ENCODE measurements at regions not wholly inside any gene's neighbourhood (a gene's known extent, or its start where the extent isn't known, plus 50 kb on each side); places are given as distances from the start of the nearest gene placed in this dataset.

DNA sequence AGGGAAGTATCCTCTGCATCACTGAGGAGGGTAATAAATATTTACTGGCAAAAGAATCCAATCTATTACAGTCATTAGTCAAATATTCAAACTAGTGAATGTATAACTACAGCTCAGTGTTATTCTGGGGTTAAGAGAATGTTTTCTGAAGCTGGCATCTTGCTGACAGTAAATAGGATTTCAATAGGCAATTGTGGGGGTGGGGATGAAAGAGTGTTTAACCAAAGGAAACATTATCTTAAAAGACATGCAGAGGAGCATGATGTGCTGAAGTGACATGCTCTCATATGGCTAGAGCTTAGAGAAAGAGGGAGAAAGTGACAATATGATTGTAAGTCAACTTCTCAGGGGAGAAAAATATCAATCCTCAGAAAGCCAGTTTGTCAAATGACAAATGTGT, 618.4 kb upstream of the RIOK2 start:
- peaks cover 0 to 11% of the 10 kb centered on the region in 2 donors for H3K9me3 ChIP-seq (ENCODE audit: control insufficient read depth in 1 of 2, low read length in 2 of 2)
- H3K27ac ChIP-seq (ENCODE audit: low read length): no peak overlapping the region
- H3K4me1 ChIP-seq (ENCODE audit: control insufficient read depth in 1 of 2, insufficient read depth in 2 of 2, low read length in 2 of 2): no peaks in the 10 kb centered on the region
- H3K4me3 ChIP-seq (ENCODE audit: low read depth in 1 of 2, low read length in 2 of 2): no peak overlapping the region
- H3K36me3 ChIP-seq (ENCODE audit: control insufficient read depth in 1 of 2, insufficient read depth in 2 of 2, low read length in 2 of 2): no peaks in the 10 kb centered on the region
- H3K27me3 ChIP-seq (ENCODE audit: low read depth, low read length): no peaks in the 10 kb centered on the region

DNA sequence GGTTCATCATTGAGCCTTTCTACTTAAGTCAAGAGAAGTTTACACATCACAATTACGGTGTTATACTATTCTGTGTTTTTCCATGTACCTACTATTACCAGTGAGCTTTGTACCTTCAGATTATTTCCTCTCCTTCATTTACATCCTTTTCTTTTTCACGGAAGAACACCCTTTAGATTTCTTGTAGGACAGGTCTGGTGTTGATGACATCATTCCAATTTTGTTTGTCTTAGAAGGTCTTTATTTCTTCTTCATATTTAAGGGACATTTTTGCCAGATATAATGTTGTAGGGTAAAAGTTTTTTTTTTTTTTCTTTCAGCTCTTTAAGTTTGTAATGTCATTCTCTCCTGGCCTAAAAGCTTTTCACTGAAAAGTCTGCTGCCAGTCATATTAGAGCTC, 637.1 kb upstream of the RIOK2 start:
- H3K4me1 ChIP-seq (ENCODE audit: control insufficient read depth in 1 of 2, insufficient read depth in 2 of 2, low read length in 2 of 2): no peaks in the 10 kb centered on the region
- H3K36me3 ChIP-seq (ENCODE audit: control insufficient read depth in 1 of 2, insufficient read depth in 2 of 2, low read length in 2 of 2): no peaks in the 10 kb centered on the region
- no peak overlapping the region for H3K27ac ChIP-seq (ENCODE audit: low read length)
- no peak overlapping the region for H3K4me3 ChIP-seq (ENCODE audit: low read depth in 1 of 2, low read length in 2 of 2)
- peaks cover 0 to 15% of the 10 kb centered on the region in 2 donors for H3K9me3 ChIP-seq (ENCODE audit: control insufficient read depth in 1 of 2, low read length in 2 of 2)
- no peaks in the 10 kb centered on the region for H3K27me3 ChIP-seq (ENCODE audit: low read depth, low read length)

DNA sequence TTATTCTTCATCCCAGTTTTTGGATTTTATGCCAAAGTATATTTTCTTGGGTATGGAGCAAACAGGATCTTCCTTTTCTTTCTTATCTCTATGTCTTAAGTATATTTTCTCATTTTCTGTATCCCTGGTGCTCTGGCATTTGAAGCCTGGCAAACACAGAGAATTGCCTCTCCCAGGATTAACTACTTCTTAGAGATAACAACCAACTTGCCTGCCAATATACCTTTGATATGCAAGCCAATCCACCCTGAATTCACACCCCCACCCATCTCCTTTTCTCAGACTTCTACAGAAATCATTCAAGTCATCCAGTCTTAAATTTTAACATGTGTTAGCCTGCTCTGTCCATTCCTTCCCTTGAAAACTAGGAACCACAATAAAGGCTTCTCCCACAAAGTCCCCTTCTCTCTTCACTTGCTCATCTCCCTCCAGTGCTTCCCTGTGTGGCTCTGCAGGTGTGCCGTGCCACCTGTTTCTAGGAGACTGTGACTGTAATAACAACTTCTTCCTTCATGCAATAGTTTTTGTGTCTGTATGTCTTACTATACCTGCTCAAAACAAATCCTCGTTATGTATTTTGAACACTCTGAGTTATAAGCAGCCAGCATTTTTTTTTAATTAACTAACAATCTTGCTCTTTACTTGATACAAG, 649.7 kb upstream of the RIOK2 start:
- H3K27me3 ChIP-seq (ENCODE audit: low read depth, low read length): no peaks in the 10 kb centered on the region
- H3K9me3 ChIP-seq (ENCODE audit: control insufficient read depth in 1 of 2, low read length in 2 of 2): no peaks in the 10 kb centered on the region
- H3K4me3 ChIP-seq (ENCODE audit: low read depth in 1 of 2, low read length in 2 of 2): no peak overlapping the region
- H3K4me1 ChIP-seq (ENCODE audit: control insufficient read depth in 1 of 2, insufficient read depth in 2 of 2, low read length in 2 of 2): no peaks in the 10 kb centered on the region
- no peak overlapping the region for H3K27ac ChIP-seq (ENCODE audit: low read length)
- H3K36me3 ChIP-seq (ENCODE audit: control insufficient read depth in 1 of 2, insufficient read depth in 2 of 2, low read length in 2 of 2): no peaks in the 10 kb centered on the region

DNA sequence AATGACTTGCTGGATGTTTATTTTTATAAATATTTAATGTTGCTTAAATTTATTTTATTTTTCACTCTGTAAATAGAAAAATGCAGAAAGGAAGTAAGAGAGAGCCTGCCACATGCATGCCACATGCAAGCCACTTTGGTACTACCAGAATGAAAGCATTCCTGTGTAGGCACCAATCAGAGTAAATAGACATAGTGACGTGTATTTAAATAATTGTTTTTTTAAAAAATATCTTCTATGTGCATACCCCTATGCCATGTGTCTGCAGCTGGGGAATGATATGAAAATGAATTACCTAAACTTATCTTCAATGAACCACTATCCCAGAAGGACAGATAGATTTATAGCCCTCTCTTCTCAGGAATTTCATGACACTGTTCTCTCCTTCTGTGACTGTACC, 651.5 kb upstream of the RIOK2 start:
- Histone ChIP-seq H3K27ac (ENCODE audit: low read length) (no peak overlapping the region), H3K4me3 (ENCODE audit: low read depth in 1 of 2, low read length in 2 of 2) (no peak overlapping the region), H3K27me3 (ENCODE audit: low read depth, low read length) (no peaks in the 10 kb centered on the region), H3K36me3 (ENCODE audit: control insufficient read depth in 1 of 2, insufficient read depth in 2 of 2, low read length in 2 of 2) (no peaks in the 10 kb centered on the region), H3K4me1 (ENCODE audit: control insufficient read depth in 1 of 2, insufficient read depth in 2 of 2, low read length in 2 of 2) (peaks cover 8 to 12% of the 10 kb centered on the region in 2 donors), H3K9me3 (ENCODE audit: control insufficient read depth in 1 of 2, low read length in 2 of 2) (no peaks in the 10 kb centered on the region)

DNA sequence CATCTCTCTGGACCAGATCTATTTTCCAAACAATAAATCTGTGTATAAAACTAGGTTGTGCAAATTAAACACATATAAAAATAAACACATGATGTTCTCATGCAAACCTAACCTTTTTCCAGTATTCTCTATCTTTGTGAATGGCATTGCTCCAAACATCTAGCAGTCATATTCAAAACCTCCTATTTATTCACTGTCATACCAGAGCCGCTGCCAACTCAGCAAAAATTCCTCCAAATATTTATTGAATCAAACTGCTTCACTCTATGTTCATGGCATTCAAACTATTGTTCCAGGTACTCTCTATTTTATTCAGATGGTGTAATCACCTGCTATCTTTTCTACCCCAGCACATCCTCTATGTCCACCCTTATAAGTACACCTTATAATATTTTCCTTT, 652.1 kb upstream of the RIOK2 start:
- Histone ChIP-seq H3K9me3 (ENCODE audit: control insufficient read depth in 1 of 2, low read length in 2 of 2) (no peaks in the 10 kb centered on the region), H3K27me3 (ENCODE audit: low read depth, low read length) (no peaks in the 10 kb centered on the region), H3K4me3 (ENCODE audit: low read depth in 1 of 2, low read length in 2 of 2) (no peak overlapping the region), H3K4me1 (ENCODE audit: control insufficient read depth in 1 of 2, insufficient read depth in 2 of 2, low read length in 2 of 2) (peaks cover 8 to 17% of the 10 kb centered on the region in 2 donors), H3K36me3 (ENCODE audit: control insufficient read depth in 1 of 2, insufficient read depth in 2 of 2, low read length in 2 of 2) (no peaks in the 10 kb centered on the region), H3K27ac (ENCODE audit: low read length) (no peak overlapping the region)

DNA sequence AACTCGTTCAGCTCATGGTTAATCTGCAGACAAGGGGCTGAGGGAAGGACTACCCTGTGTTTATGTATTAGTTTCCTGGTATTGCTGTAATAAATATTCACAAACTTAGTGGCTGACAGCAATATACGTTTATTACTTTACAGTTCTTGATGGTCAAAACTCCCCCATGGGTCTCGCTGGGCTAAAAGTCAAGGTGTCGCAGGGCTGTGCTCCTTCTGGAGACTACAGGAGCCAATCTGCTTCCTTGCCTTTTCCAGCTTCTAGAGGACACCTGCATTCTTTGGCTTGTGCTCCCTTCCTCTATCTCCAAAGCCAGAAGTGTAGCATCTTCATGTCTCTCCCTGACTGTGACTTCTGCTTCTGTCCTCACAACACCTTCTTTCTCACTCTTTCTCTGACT, 653.8 kb upstream of the RIOK2 start:
- Histone ChIP-seq H3K27ac (ENCODE audit: low read length) (no peak overlapping the region), H3K9me3 (ENCODE audit: control insufficient read depth in 1 of 2, low read length in 2 of 2) (no peaks in the 10 kb centered on the region), H3K27me3 (ENCODE audit: low read depth, low read length) (no peaks in the 10 kb centered on the region), H3K36me3 (ENCODE audit: control insufficient read depth in 1 of 2, insufficient read depth in 2 of 2, low read length in 2 of 2) (no peaks in the 10 kb centered on the region), H3K4me1 (ENCODE audit: control insufficient read depth in 1 of 2, insufficient read depth in 2 of 2, low read length in 2 of 2) (peaks cover 8 to 17% of the 10 kb centered on the region in 2 donors), H3K4me3 (ENCODE audit: low read depth in 1 of 2, low read length in 2 of 2) (no peak overlapping the region)

DNA sequence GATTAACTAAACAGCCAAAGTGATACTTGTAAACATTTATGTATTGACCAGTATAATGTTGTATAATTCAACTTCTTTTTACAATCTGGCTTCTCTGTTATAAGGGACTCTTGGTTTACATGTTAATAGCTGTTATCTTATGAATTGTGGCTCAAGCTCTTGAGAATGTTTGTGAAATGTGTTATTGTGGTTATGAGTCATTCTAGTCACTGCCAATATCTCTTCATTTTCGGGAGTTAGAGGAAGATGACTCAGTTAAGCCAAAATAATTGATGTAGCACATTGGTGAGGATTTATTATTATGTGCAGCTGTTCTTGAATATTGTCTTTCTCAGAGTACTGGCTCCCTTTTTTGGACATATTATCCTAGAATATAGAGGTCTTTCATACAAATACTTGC, 655.2 kb upstream of the RIOK2 start:
- Histone ChIP-seq H3K27me3 (ENCODE audit: low read depth, low read length) (no peaks in the 10 kb centered on the region), H3K27ac (ENCODE audit: low read length) (no peak overlapping the region), H3K4me3 (ENCODE audit: low read depth in 1 of 2, low read length in 2 of 2) (no peak overlapping the region), H3K36me3 (ENCODE audit: control insufficient read depth in 1 of 2, insufficient read depth in 2 of 2, low read length in 2 of 2) (no peaks in the 10 kb centered on the region), H3K9me3 (ENCODE audit: control insufficient read depth in 1 of 2, low read length in 2 of 2) (no peaks in the 10 kb centered on the region), H3K4me1 (ENCODE audit: control insufficient read depth in 1 of 2, insufficient read depth in 2 of 2, low read length in 2 of 2) (peaks cover 8 to 17% of the 10 kb centered on the region in 2 donors)

DNA sequence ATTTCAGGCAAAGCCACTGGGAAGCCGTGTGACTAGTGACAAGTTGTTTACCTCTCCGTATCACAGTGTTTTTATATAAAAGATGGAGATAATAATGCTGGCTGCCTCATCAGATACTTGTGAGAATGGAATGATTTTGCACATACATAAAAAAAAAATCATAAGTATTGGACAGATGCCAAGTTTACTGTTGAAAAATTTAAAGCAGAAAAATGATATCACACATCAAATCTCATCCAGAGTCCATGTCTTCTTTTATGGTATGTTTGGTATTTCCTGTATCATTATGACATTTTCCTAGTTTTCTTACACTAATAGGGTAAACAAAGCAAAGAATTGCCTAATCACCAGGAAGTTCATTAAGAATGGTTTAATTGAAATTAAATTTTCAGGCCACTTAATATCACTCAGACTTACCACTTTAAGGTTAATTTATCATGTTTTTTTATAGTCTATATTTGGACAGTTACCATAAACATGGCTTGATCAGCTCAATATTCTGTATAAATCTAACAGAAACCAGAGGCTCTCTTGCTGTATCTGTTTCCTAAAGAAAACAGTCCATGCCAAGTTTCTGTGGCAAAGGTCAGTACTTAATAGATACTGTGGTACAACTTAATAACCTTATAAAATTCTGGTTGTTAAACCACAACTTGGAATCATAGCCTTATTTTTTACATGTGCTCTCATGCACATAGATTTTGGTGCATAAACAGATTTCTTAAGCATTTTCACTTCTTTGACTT, 656.5 kb upstream of the RIOK2 start:
- no peaks in the 10 kb centered on the region for H3K9me3 ChIP-seq (ENCODE audit: control insufficient read depth in 1 of 2, low read length in 2 of 2)
- no peak overlapping the region for H3K4me3 ChIP-seq (ENCODE audit: low read depth in 1 of 2, low read length in 2 of 2)
- H3K36me3 ChIP-seq (ENCODE audit: control insufficient read depth in 1 of 2, insufficient read depth in 2 of 2, low read length in 2 of 2): no peaks in the 10 kb centered on the region
- H3K4me1 ChIP-seq (ENCODE audit: control insufficient read depth in 1 of 2, insufficient read depth in 2 of 2, low read length in 2 of 2): peaks cover 8 to 17% of the 10 kb centered on the region in 2 donors
- H3K27me3 ChIP-seq (ENCODE audit: low read depth, low read length): no peaks in the 10 kb centered on the region
- no peak overlapping the region for H3K27ac ChIP-seq (ENCODE audit: low read length)

DNA sequence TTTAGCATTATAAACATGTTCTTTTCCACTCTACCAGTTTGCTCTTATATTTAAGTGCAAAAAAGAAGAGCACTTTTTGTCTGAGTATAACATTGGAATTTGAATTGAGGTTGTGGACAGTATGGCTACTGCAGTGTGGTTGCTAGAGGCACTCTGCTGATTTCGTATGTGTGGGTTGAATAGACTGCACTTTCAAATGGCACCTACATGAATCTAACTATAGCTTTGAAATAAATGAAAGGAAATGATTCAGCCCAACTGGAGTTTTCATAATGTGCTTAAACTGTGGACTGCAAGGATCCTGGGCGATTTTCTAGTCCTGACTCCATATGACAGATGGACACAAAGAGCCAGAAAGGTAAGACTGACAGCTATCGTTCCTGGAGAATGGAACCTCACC, 657.6 kb upstream of the RIOK2 start:
- H3K4me3 ChIP-seq (ENCODE audit: low read depth in 1 of 2, low read length in 2 of 2): no peak overlapping the region
- no peak overlapping the region for H3K27ac ChIP-seq (ENCODE audit: low read length)
- peaks cover 8 to 17% of the 10 kb centered on the region in 2 donors for H3K4me1 ChIP-seq (ENCODE audit: control insufficient read depth in 1 of 2, insufficient read depth in 2 of 2, low read length in 2 of 2)
- H3K27me3 ChIP-seq (ENCODE audit: low read depth, low read length): no peaks in the 10 kb centered on the region
- H3K36me3 ChIP-seq (ENCODE audit: control insufficient read depth in 1 of 2, insufficient read depth in 2 of 2, low read length in 2 of 2): no peaks in the 10 kb centered on the region
- no peaks in the 10 kb centered on the region for H3K9me3 ChIP-seq (ENCODE audit: control insufficient read depth in 1 of 2, low read length in 2 of 2)

DNA sequence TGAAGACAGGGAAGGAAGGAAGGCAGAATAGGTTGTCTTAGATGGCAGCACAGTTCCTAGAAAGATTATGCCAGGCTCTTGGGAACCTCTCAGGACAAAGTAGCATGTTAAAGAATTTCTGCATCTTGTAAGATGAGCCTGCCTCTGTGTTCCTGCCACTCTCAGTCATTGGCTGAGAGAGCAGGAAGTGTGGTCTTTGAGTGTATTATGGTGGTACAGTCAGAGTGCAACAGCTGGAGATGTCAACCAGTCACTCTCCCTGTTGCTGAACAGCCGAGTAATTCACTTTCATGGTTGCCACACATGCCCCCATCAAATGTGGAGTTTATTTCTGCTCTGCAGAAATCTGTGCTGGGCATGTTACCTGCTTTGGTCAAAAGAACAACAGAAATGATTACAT, 659.6 kb upstream of the RIOK2 start:
- Histone ChIP-seq H3K9me3 (ENCODE audit: control insufficient read depth in 1 of 2, low read length in 2 of 2) (no peaks in the 10 kb centered on the region), H3K4me1 (ENCODE audit: control insufficient read depth in 1 of 2, insufficient read depth in 2 of 2, low read length in 2 of 2) (peaks cover 8 to 17% of the 10 kb centered on the region in 2 donors), H3K36me3 (ENCODE audit: control insufficient read depth in 1 of 2, insufficient read depth in 2 of 2, low read length in 2 of 2) (no peaks in the 10 kb centered on the region), H3K27me3 (ENCODE audit: low read depth, low read length) (no peaks in the 10 kb centered on the region), H3K4me3 (ENCODE audit: low read depth in 1 of 2, low read length in 2 of 2) (no peak overlapping the region), H3K27ac (ENCODE audit: low read length) (no peak overlapping the region)

DNA sequence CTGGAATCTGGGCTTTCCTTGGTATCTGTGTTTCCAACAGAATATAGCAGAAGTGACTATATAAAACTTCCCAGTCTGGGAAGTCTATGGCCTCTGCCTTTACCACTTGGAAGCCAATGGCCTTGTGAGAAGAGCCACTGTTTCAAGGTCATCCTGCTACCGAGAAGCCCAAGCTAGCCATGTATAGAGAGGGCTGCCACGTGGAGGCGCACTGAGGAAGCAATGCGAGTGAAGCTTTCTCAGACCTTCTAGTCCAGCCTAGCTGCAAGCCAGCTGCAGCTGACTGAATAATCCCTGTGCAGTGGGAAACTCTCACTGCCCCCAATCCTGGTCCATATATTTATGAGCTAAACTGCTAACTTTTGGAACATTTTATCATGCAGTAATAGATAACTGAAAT, 661.8 kb upstream of the RIOK2 start:
- no peaks in the 10 kb centered on the region for H3K36me3 ChIP-seq (ENCODE audit: control insufficient read depth in 1 of 2, insufficient read depth in 2 of 2, low read length in 2 of 2)
- H3K27me3 ChIP-seq (ENCODE audit: low read depth, low read length): no peaks in the 10 kb centered on the region
- H3K4me1 ChIP-seq (ENCODE audit: control insufficient read depth in 1 of 2, insufficient read depth in 2 of 2, low read length in 2 of 2): peaks cover 0 to 2% of the 10 kb centered on the region in 2 donors
- no peak overlapping the region for H3K4me3 ChIP-seq (ENCODE audit: low read depth in 1 of 2, low read length in 2 of 2)
- no peak overlapping the region for H3K27ac ChIP-seq (ENCODE audit: low read length)
- no peaks in the 10 kb centered on the region for H3K9me3 ChIP-seq (ENCODE audit: control insufficient read depth in 1 of 2, low read length in 2 of 2)

DNA sequence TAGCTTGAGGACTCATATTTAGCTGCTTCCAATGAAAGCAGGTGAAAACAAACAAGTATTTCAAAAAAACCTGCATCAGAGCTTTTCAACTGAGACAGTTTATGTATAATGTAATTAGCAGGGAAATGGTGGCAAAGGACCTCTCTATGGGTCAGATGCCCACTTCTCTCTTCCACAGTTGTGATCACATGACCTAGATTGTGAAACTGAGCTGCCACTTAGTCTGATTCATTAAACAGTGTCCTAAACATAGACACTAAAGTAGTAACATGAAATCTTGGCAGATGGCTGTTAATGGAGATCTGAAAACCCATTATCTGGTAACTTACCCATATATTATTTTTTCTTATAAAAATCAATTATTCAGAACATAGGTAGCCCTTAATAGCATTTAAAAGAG, 663.6 kb upstream of the RIOK2 start:
- Histone ChIP-seq H3K36me3 (ENCODE audit: control insufficient read depth in 1 of 2, insufficient read depth in 2 of 2, low read length in 2 of 2) (no peaks in the 10 kb centered on the region), H3K27ac (ENCODE audit: low read length) (no peak overlapping the region), H3K27me3 (ENCODE audit: low read depth, low read length) (no peaks in the 10 kb centered on the region), H3K4me1 (ENCODE audit: control insufficient read depth in 1 of 2, insufficient read depth in 2 of 2, low read length in 2 of 2) (no peaks in the 10 kb centered on the region), H3K4me3 (ENCODE audit: low read depth in 1 of 2, low read length in 2 of 2) (no peak overlapping the region), H3K9me3 (ENCODE audit: control insufficient read depth in 1 of 2, low read length in 2 of 2) (no peaks in the 10 kb centered on the region)
